GM18499 (cell line): ENCODE measurements at regions not wholly inside any gene's neighbourhood (a gene's known extent, or its start where the extent isn't known, plus 50 kb on each side); places are given as distances from the start of the nearest gene placed in this dataset.
"Not testable (repeated sequence)": the region's sequence is repeated elsewhere in the genome, so short reads cannot be mapped to it uniquely, and the experiment has no call there.

ENCODE experiments used
- ATAC-seq: cut with Tn5 transposase; IDR thresholded peaks from one replicate; pipeline ENCODE4 v1.9.1; 2021; ENCODE audit warnings: moderate number of reproducible peaks; ENCODE audit not compliant: insufficient read depth, unreplicated experiment

- no peak for ATAC-seq
Observed at GRCh38 chr4:188647820-188648370, 508.7 kb downstream of the TRIML1 start.

GRCh38 chr4:188649635-188650034, 510.4 kb downstream of the TRIML1 start:
- no peak for ATAC-seq

GRCh38 chr4:188650516-188650915, 511.3 kb downstream of the TRIML1 start:
- no peak for ATAC-seq

GRCh38 chr4:188657365-188657764, 518.1 kb downstream of the TRIML1 start:
- ATAC-seq, result no peak

- no peak for ATAC-seq
Observed at GRCh38 chr4:188658958-188659522, 519.8 kb downstream of the TRIML1 start.

GRCh38 chr4:188660796-188661195, 521.6 kb downstream of the TRIML1 start:
- ATAC-seq, result no peak

- ATAC-seq, result no peak
Observed at GRCh38 chr4:188661502-188661901, 522.3 kb downstream of the TRIML1 start.

GRCh38 chr4:188663369-188663768, 524.1 kb downstream of the TRIML1 start:
- ATAC-seq, result no peak

- ATAC-seq, result no peak
Observed at GRCh38 chr4:188665491-188666457, 526.5 kb downstream of the TRIML1 start.

GRCh38 chr4:188678691-188679090, 539.5 kb downstream of the TRIML1 start:
- ATAC-seq, result not testable (repeated sequence)

- no peak for ATAC-seq
Observed at GRCh38 chr4:188680004-188680666, 540.9 kb downstream of the TRIML1 start.

- no peak for ATAC-seq
Observed at GRCh38 chr4:188680667-188681063, 541.4 kb downstream of the TRIML1 start.

GRCh38 chr4:188682321-188682720, 543.1 kb downstream of the TRIML1 start:
- ATAC-seq, result no peak

GRCh38 chr4:188683571-188683970, 544.3 kb downstream of the TRIML1 start:
- ATAC-seq, result no peak

- ATAC-seq, result no peak
Observed at GRCh38 chr4:188688956-188689355, 549.7 kb downstream of the TRIML1 start.

- no peak for ATAC-seq
Observed at GRCh38 chr4:188691811-188692210, 552.6 kb downstream of the TRIML1 start.

- no peak for ATAC-seq
Observed at GRCh38 chr4:188695261-188695660, 556.0 kb downstream of the TRIML1 start.

- ATAC-seq, result no peak
Observed at GRCh38 chr4:188697243-188697642, 558.0 kb downstream of the TRIML1 start.

GRCh38 chr4:188701952-188702351, 562.7 kb downstream of the TRIML1 start:
- no peak for ATAC-seq

- no peak for ATAC-seq
Observed at GRCh38 chr4:188704288-188704687, 565.0 kb downstream of the TRIML1 start.

GRCh38 chr4:188707036-188707435, 567.8 kb downstream of the TRIML1 start:
- no peak for ATAC-seq
